Sciatic nerve (tissue), 2 donors: ENCODE measurements at regions not wholly inside any gene's neighbourhood (a gene's known extent, or its start where the extent isn't known, plus 50 kb on each side); places are given as distances from the start of the nearest gene placed in this dataset.

Experiments used
- ATAC-seq: fragments of 200-7000 bp; cut with Tn5 transposase; one replicate; pipeline ENCODE4 v1.9.1; 2020; ENCODE audit warnings: mild to moderate bottlenecking, moderate library complexity
- DNase-seq: peaks from one replicate; pipeline ENCODE4 v3.0.0-alpha.2; 2020; ENCODE audit warnings: low spot score
- intact Hi-C: fragments of 100-400 bp; cut with DNase I; formaldehyde crosslinking; loops from one replicate; pipeline ENCODE4 v1.14.2; 2022
- donor health status: DM: no; HTN: no; CAD: no.
- donor health status: DM: no; HTN: no; CAD: no.

GRCh38 chr3:99176169-99176964, 274.9 kb upstream of the DCBLD2 start:
- ATAC-seq = no peak
- DNase-seq = no peak
- intact Hi-C loops = no loop called here

GRCh38 chr3:99175276-99175812, 273.8 kb upstream of the DCBLD2 start:
- ATAC-seq = no peak
- intact Hi-C loops = no loop called here
- DNase-seq = no peak

GRCh38 chr3:99172736-99173657, 271.5 kb upstream of the DCBLD2 start:
- DNase-seq (no peak), ATAC-seq (peak; percentile 52)
- intact Hi-C loops = no loop called here

- ATAC-seq = peak; percentile 45
- DNase-seq = no peak
- intact Hi-C loops = no loop called here
These were observed 270.3 kb upstream of the DCBLD2 start for GRCh38 chr3:99171800-99172199.

- DNase-seq = no peak
- intact Hi-C loops = no loop called here
These were observed 269.5 kb upstream of the DCBLD2 start for GRCh38 chr3:99170867-99171517.

GRCh38 chr3:99167071-99167470, 265.6 kb upstream of the DCBLD2 start:
- intact Hi-C loops = no loop called here
- ATAC-seq (no peak), DNase-seq (no peak)

More at GRCh38 chr3:99170867-99171517, 269.5 kb upstream of the DCBLD2 start:
- no peak for ATAC-seq

- intact Hi-C loops = no loop called here
- ATAC-seq = no peak
- no peak for DNase-seq
These were observed 261.8 kb upstream of the DCBLD2 start for GRCh38 chr3:99163314-99163713.

- no peak for ATAC-seq
- intact Hi-C loops = no loop called here
- DNase-seq = no peak
These were observed 257.8 kb upstream of the DCBLD2 start for GRCh38 chr3:99159220-99159762.

- intact Hi-C loops = no loop called here
- no peak for ATAC-seq
- no peak for DNase-seq
These were observed 243.5 kb upstream of the DCBLD2 start for GRCh38 chr3:99145031-99145430.

- ATAC-seq = no peak
- DNase-seq = no peak
- intact Hi-C loops = no loop called here
These were observed 242.0 kb upstream of the DCBLD2 start for GRCh38 chr3:99143493-99143892.

GRCh38 chr3:99134986-99135385, 233.5 kb upstream of the DCBLD2 start:
- no peak for ATAC-seq
- DNase-seq = no peak
- intact Hi-C loops = no loop called here

GRCh38 chr3:99131876-99132275, 230.4 kb upstream of the DCBLD2 start:
- DNase-seq = no peak
- intact Hi-C loops = no loop called here
- ATAC-seq = no peak

- intact Hi-C loops = no loop called here
- peak; percentile 57 for ATAC-seq
- no peak for DNase-seq
These were observed 227.4 kb upstream of the DCBLD2 start for GRCh38 chr3:99128725-99129505.

- no peak for ATAC-seq
- DNase-seq = no peak
- intact Hi-C loops = no loop called here
These were observed 226.7 kb upstream of the DCBLD2 start for GRCh38 chr3:99128235-99128634.

GRCh38 chr3:99126316-99126715, 224.8 kb upstream of the DCBLD2 start:
- intact Hi-C loops = no loop called here
- DNase-seq (no peak), ATAC-seq (no peak)

- ATAC-seq (no peak), DNase-seq (no peak)
- intact Hi-C loops = no loop called here
These were observed 217.9 kb upstream of the DCBLD2 start for GRCh38 chr3:99119385-99119784.

GRCh38 chr3:99118381-99118780, 216.9 kb upstream of the DCBLD2 start:
- DNase-seq (no peak), ATAC-seq (no peak)
- intact Hi-C loops = no loop called here

- intact Hi-C loops = no loop called here
- ATAC-seq = no peak
- DNase-seq = no peak
These were observed 213.2 kb upstream of the DCBLD2 start for GRCh38 chr3:99114565-99115291.
